ENCODE measurements at regions not wholly inside any gene's neighbourhood (a gene's known extent, or its start where the extent isn't known, plus 50 kb on each side); places are given as distances from the start of the nearest gene placed in this dataset.

- H3K27ac ChIP-seq: no peak overlapping the region
- 93% methylated on average over 1 of the region's 1 CpG for WGBS (ENCODE audit: low lambda C conversion rate, missing lambda C conversion rate)
- TF ChIP-seq EZH2phosphoT487 (IDR thresholded peaks at IDR 0.05; ENCODE audit: low read depth, severe bottlenecking, unreplicated experiment) (no peak), CTCF (IDR thresholded peaks at IDR 0.05; ENCODE audit: poor library complexity) (no peak), EZH2 (IDR thresholded peaks at IDR 0.05; ENCODE audit: borderline replicate concordance) (no peak)
- H3K27me3 ChIP-seq: no peaks in the 10 kb centered on the region
- H3K9me2 ChIP-seq (replicated peaks; ENCODE audit: insufficient read depth): no peaks in the 10 kb centered on the region
- no peaks in the 10 kb centered on the region for H4K20me1 ChIP-seq (ENCODE audit: insufficient read depth, poor library complexity, severe bottlenecking)
- H3K4me1 ChIP-seq (ENCODE audit: insufficient read depth): no peaks in the 10 kb centered on the region
- no peaks in the 10 kb centered on the region for H3K79me2 ChIP-seq
- no peak overlapping the region for H3K4me2 ChIP-seq
- H3K4me3 ChIP-seq: no peak overlapping the region
- no peak for DNase-seq (ENCODE audit: low spot score)
- no peaks in the 10 kb centered on the region for H3K36me3 ChIP-seq (replicated peaks; ENCODE audit: insufficient read depth, low read depth)
- H2AFZ ChIP-seq: no peak overlapping the region
- H3K9me3 ChIP-seq (ENCODE audit: low read depth): no peaks in the 10 kb centered on the region
Measured at GRCh38 chr6:140091895-140092294, 717.4 kb upstream of the CITED2 start.

GRCh38 chr6:140090871-140091270, 716.4 kb upstream of the CITED2 start:
- Histone ChIP-seq H3K4me3 (no peak overlapping the region), H4K20me1 (ENCODE audit: insufficient read depth, poor library complexity, severe bottlenecking) (no peaks in the 10 kb centered on the region), H2AFZ (no peak overlapping the region), H3K4me2 (no peak overlapping the region), H3K36me3 (replicated peaks; ENCODE audit: insufficient read depth, low read depth) (no peaks in the 10 kb centered on the region), H3K9me3 (ENCODE audit: low read depth) (no peaks in the 10 kb centered on the region), H3K79me2 (no peaks in the 10 kb centered on the region), H3K4me1 (ENCODE audit: insufficient read depth) (no peaks in the 10 kb centered on the region), H3K27ac (no peak overlapping the region), H3K27me3 (no peaks in the 10 kb centered on the region), H3K9me2 (replicated peaks; ENCODE audit: insufficient read depth) (no peaks in the 10 kb centered on the region)
- WGBS (ENCODE audit: low lambda C conversion rate, missing lambda C conversion rate): 93% methylated on average over 3 of the region's 3 CpGs
- TF ChIP-seq EZH2phosphoT487 (IDR thresholded peaks at IDR 0.05; ENCODE audit: low read depth, severe bottlenecking, unreplicated experiment) (no peak), EZH2 (IDR thresholded peaks at IDR 0.05; ENCODE audit: borderline replicate concordance) (no peak), CTCF (IDR thresholded peaks at IDR 0.05; ENCODE audit: poor library complexity) (no peak)
- DNase-seq (ENCODE audit: low spot score): no peak

- Histone ChIP-seq H2AFZ (no peak overlapping the region), H3K36me3 (replicated peaks; ENCODE audit: insufficient read depth, low read depth) (no peaks in the 10 kb centered on the region), H3K9me3 (ENCODE audit: low read depth) (no peaks in the 10 kb centered on the region), H3K4me2 (no peak overlapping the region), H3K4me3 (no peak overlapping the region), H3K27ac (peak overlapping the region; percentile 4), H4K20me1 (ENCODE audit: insufficient read depth, poor library complexity, severe bottlenecking) (no peaks in the 10 kb centered on the region), H3K27me3 (no peaks in the 10 kb centered on the region), H3K4me1 (ENCODE audit: insufficient read depth) (peaks cover 16% of the 10 kb centered on the region), H3K9me2 (replicated peaks; ENCODE audit: insufficient read depth) (no peaks in the 10 kb centered on the region), H3K79me2 (no peaks in the 10 kb centered on the region)
- WGBS (ENCODE audit: low lambda C conversion rate, missing lambda C conversion rate): 84% methylated on average over 3 of the region's 3 CpGs
- DNase-seq (ENCODE audit: low spot score): no peak
- TF ChIP-seq CTCF (IDR thresholded peaks at IDR 0.05; ENCODE audit: poor library complexity) (no peak), EZH2 (IDR thresholded peaks at IDR 0.05; ENCODE audit: borderline replicate concordance) (no peak), EZH2phosphoT487 (IDR thresholded peaks at IDR 0.05; ENCODE audit: low read depth, severe bottlenecking, unreplicated experiment) (no peak)
Measured at GRCh38 chr6:140083375-140083774, 708.9 kb upstream of the CITED2 start.

GRCh38 chr6:140082867-140083297, 708.4 kb upstream of the CITED2 start:
- no peaks in the 10 kb centered on the region for H3K79me2 ChIP-seq
- H3K4me1 ChIP-seq (ENCODE audit: insufficient read depth): peaks cover 21% of the 10 kb centered on the region
- H3K9me3 ChIP-seq (ENCODE audit: low read depth): no peaks in the 10 kb centered on the region
- H3K4me2 ChIP-seq: no peak overlapping the region
- DNase-seq (ENCODE audit: low spot score): no peak
- H3K36me3 ChIP-seq (replicated peaks; ENCODE audit: insufficient read depth, low read depth): no peaks in the 10 kb centered on the region
- H3K27me3 ChIP-seq: no peaks in the 10 kb centered on the region
- no peak overlapping the region for H3K4me3 ChIP-seq
- no peaks in the 10 kb centered on the region for H4K20me1 ChIP-seq (ENCODE audit: insufficient read depth, poor library complexity, severe bottlenecking)
- no peak for TF ChIP-seq EZH2phosphoT487 (IDR thresholded peaks at IDR 0.05; ENCODE audit: low read depth, severe bottlenecking, unreplicated experiment)
- no peak for TF ChIP-seq CTCF (IDR thresholded peaks at IDR 0.05; ENCODE audit: poor library complexity)
- no peak for TF ChIP-seq EZH2 (IDR thresholded peaks at IDR 0.05; ENCODE audit: borderline replicate concordance)
- H2AFZ ChIP-seq: no peak overlapping the region
- H3K27ac ChIP-seq: peak overlapping the region; percentile 4
- no peaks in the 10 kb centered on the region for H3K9me2 ChIP-seq (replicated peaks; ENCODE audit: insufficient read depth)
- 79% methylated on average over 1 of the region's 1 CpG for WGBS (ENCODE audit: low lambda C conversion rate, missing lambda C conversion rate)

Measured in hepatocyte (in vitro differentiated cells).